Type B pancreatic cell (in vitro differentiated cells): ENCODE measurements at regions not wholly inside any gene's neighbourhood (a gene's known extent, or its start where the extent isn't known, plus 50 kb on each side); places are given as distances from the start of the nearest gene placed in this dataset.

Experiments
- DNase-seq: peaks from one replicate; pipeline ENCODE4 v3.0.0; 2021; ENCODE audit warnings: mixed read lengths; ENCODE audit not compliant: unreplicated experiment; ENCODE audit errors: extremely low spot score
- H3K27ac Mint-ChIP-seq: 2 replicates; pipeline ENCODE4 v1.8.0; 2021; ENCODE audit warnings: mild to moderate bottlenecking, mixed read lengths
- H3K27me3 Mint-ChIP-seq: 2 replicates; pipeline ENCODE4 v1.8.0; 2021; ENCODE audit warnings: mixed read lengths
- H3K36me3 Mint-ChIP-seq: 2 replicates; pipeline ENCODE4 v1.8.0; 2021; ENCODE audit warnings: mixed read lengths
- H3K4me1 Mint-ChIP-seq: one replicate; pipeline ENCODE4 v1.8.0; 2021; ENCODE audit warnings: mixed read lengths; ENCODE audit not compliant: unreplicated experiment
- H3K4me3 Mint-ChIP-seq: 2 replicates; pipeline ENCODE4 v1.8.0; 2021; ENCODE audit warnings: mild to moderate bottlenecking, mixed read lengths
- H3K9me3 Mint-ChIP-seq: 2 replicates; pipeline ENCODE4 v1.8.0; 2021; ENCODE audit warnings: mixed read lengths
- CTCF ChIP-seq: fragments of 200-600 bp; sonication (generic); conservative IDR thresholded peaks from 2 replicates; pipeline ENCODE4 v1.5.0; 2021; ENCODE audit warnings: antibody characterized with exemption, mild to moderate bottlenecking

DNA sequence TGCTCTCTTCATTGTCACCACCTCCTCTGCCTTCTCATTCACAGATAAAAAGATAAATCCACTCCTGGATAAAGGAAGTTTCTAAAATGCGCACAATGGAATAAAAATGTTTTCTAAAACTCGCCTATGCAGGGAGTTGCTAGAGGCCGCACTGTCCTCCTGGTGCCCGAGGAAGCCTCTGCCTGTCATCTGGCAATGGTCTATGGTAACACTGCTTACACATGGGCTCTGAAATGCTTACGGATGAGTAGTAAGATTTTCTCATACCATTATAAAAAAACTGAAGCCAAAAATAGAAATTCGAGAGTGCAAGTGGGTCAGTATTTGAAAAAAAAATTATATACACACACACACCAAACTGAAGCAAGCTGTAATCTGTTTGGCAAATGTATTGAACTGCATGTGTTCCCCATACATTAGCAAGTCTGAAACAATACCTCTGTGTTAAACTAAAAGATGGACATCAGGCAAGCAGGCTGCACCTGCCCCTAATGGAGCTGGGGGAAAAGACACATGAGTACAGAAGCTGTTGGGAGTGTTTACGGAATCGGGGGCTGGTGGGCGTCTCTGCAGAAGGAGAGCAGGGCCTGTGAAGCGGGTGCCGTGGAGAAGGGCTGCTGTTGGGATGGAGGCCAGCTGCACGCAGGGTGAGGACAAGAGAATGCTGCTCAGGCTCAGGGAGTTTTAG lies 103.3 kb upstream of the FAT1 start:
- Mint-ChIP-seq H3K9me3 (no peaks in the 10 kb centered on the region), H3K4me3 (no peak overlapping the region), H3K36me3 (no peaks in the 10 kb centered on the region), H3K27me3 (peaks cover 6% of the 10 kb centered on the region), H3K27ac (no peak overlapping the region), H3K4me1 (no peaks in the 10 kb centered on the region)
- TF ChIP-seq CTCF, result no peak
- no peak for DNase-seq

- H3K27me3 Mint-ChIP-seq, result peaks cover 6% of the 10 kb centered on the region
- no peak for TF ChIP-seq CTCF
- H3K27ac Mint-ChIP-seq, result no peak overlapping the region
- no peaks in the 10 kb centered on the region for H3K4me1 Mint-ChIP-seq
- DNase-seq, result no peak
- no peak overlapping the region for H3K4me3 Mint-ChIP-seq
- H3K36me3 Mint-ChIP-seq, result no peaks in the 10 kb centered on the region
- H3K9me3 Mint-ChIP-seq, result no peaks in the 10 kb centered on the region
Observed at GRCh38 chr4:186827534-186827897, 103.9 kb upstream of the FAT1 start.

DNA sequence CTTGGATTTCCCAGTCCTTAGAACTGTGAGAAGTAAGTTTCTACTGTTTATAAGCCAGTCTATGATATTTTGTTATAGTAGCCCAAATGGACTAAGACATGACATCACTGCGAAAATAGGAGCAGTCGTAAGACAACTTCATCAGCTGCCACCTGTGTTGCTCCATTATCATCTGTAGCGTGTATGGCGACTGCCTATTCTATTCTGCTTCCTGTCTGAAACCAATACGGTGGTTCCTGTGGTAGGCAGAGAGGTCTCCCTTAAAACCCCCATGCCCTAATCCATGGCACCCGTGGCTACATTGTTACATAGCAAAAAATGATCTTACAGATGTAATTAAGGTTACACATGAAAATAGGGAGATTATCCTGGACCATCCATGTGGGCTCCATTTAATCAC lies 105.4 kb upstream of the FAT1 start:
- no peaks in the 10 kb centered on the region for H3K36me3 Mint-ChIP-seq
- H3K27ac Mint-ChIP-seq, result no peak overlapping the region

DNA sequence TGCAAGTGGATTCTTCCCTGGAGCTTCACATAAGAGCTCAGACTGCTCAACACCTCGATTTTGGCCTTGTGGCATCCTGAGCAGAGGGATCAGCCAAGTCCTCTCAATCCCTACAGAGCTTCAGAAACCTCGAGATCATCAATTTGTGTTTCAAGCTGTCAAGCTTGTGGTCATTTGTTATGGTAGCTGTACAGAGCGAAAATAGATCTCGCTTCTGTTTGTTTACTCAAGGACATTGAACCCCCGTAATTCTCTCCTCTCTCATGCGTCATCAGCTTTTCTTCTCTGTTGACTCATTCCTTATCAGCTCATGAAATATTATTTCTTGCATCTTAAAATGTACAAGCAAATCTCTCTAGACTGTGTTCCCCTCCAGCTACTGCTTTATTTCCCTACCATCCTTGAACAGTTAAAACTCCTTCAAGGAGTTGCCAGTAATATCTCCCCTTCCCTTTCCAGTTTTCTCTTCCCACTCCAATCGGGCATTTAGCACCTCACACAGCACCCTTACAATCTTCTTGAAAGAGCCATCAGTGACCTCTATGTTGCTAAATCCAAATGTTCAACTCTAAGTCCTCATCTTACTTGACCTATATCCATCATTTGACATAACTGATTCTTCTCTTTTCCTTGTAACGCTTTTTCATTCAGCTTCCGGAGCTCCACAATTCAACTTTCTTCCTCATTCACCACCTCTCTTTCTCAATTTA lies 106.2 kb upstream of the FAT1 start:
- no peak for DNase-seq
- no peaks in the 10 kb centered on the region for H3K4me1 Mint-ChIP-seq
- H3K27me3 Mint-ChIP-seq, result peaks cover 6% of the 10 kb centered on the region
- no peak overlapping the region for H3K4me3 Mint-ChIP-seq
- H3K9me3 Mint-ChIP-seq, result no peaks in the 10 kb centered on the region
- no peak overlapping the region for H3K27ac Mint-ChIP-seq
- no peak for TF ChIP-seq CTCF
- H3K36me3 Mint-ChIP-seq, result no peaks in the 10 kb centered on the region

More for the DNA sequence above, 105.4 kb upstream of the FAT1 start:
- no peak overlapping the region for H3K4me3 Mint-ChIP-seq
- H3K4me1 Mint-ChIP-seq, result no peaks in the 10 kb centered on the region
- H3K27me3 Mint-ChIP-seq, result peaks cover 6% of the 10 kb centered on the region
- H3K9me3 Mint-ChIP-seq, result no peaks in the 10 kb centered on the region
- DNase-seq, result no peak
- no peak for TF ChIP-seq CTCF

- DNase-seq, result no peak
- Mint-ChIP-seq H3K27ac (no peak overlapping the region), H3K27me3 (peaks cover 6% of the 10 kb centered on the region), H3K4me1 (no peaks in the 10 kb centered on the region), H3K4me3 (no peak overlapping the region), H3K9me3 (no peaks in the 10 kb centered on the region), H3K36me3 (no peaks in the 10 kb centered on the region)
- TF ChIP-seq CTCF, result no peak
Observed at GRCh38 chr4:186831574-186831973, 107.9 kb upstream of the FAT1 start.
